HepG2 (cell line): ENCODE measurements at regions not wholly inside any gene's neighbourhood (a gene's known extent, or its start where the extent isn't known, plus 50 kb on each side); places are given as distances from the start of the nearest gene placed in this dataset.

ENCODE experiments used
- CAMTA2 ChIP-seq: sonication (generic); formaldehyde crosslinking; IDR thresholded peaks from 2 replicates; pipeline ENCODE4 v1.4.0; 2020; ENCODE audit warnings: mild to moderate bottlenecking, missing genetic modification reagents, borderline replicate concordance
- DNMT1 ChIP-seq: sonication (generic); formaldehyde crosslinking; IDR thresholded peaks from 2 replicates; pipeline ENCODE4 v1.5.1; 2020; ENCODE audit warnings: mild to moderate bottlenecking, missing genetic modification reagents
- E2F2 ChIP-seq: sonication (generic); formaldehyde crosslinking; IDR thresholded peaks from 2 replicates; pipeline ENCODE4 v1.4.0; 2020; ENCODE audit warnings: missing genetic modification reagents, borderline replicate concordance
- HNRNPLL ChIP-seq: fragments of 200-400 bp; formaldehyde crosslinking; IDR thresholded peaks from 2 replicates; pipeline ENCODE4 v1.6.1; 2017; ENCODE audit warnings: mild to moderate bottlenecking, low read depth, low read length; ENCODE audit not compliant: poor library complexity, severe bottlenecking
- MLLT10 ChIP-seq: sonication (generic); formaldehyde crosslinking; IDR thresholded peaks from 2 replicates; pipeline ENCODE4 v1.4.0; 2020; ENCODE audit warnings: missing genetic modification reagents
- MTA3 ChIP-seq: sonication (generic); formaldehyde crosslinking; IDR thresholded peaks from 2 replicates; pipeline ENCODE4 v1.4.0; 2020; ENCODE audit warnings: missing genetic modification reagents
- NKX3-1 ChIP-seq: sonication (generic); formaldehyde crosslinking; IDR thresholded peaks from 2 replicates; pipeline ENCODE4 v1.5.0; 2020; ENCODE audit warnings: missing genetic modification reagents
- POLR2A ChIP-seq, 2 experiments: IDR thresholded peaks; 2 replicates each; pipeline ENCODE4 v1.6.1; 2011; ENCODE audit warnings: low read depth in 2 of 2, low read length in 2 of 2, mild to moderate bottlenecking in 1 of 2, moderate library complexity in 1 of 2; ENCODE audit not compliant: insufficient read depth in 1 of 2
- RARG ChIP-seq: sonication (generic); formaldehyde crosslinking; IDR thresholded peaks from 2 replicates; pipeline ENCODE4 v1.4.0; 2020; ENCODE audit warnings: low read depth, mild to moderate bottlenecking, missing genetic modification reagents
- SIN3B ChIP-seq: fragments of 150-350 bp; IDR thresholded peaks from 2 replicates; pipeline ENCODE4 v1.6.1; 2014; ENCODE audit warnings: low read length
- SMYD3 ChIP-seq: sonication (generic); formaldehyde crosslinking; IDR thresholded peaks from 2 replicates; pipeline ENCODE4 v1.8.1; 2023; ENCODE audit warnings: mild to moderate bottlenecking, missing genetic modification reagents
- TEAD2 ChIP-seq: sonication (generic); formaldehyde crosslinking; IDR thresholded peaks from 2 replicates; pipeline ENCODE4 v1.9.0; 2021; ENCODE audit warnings: missing genetic modification reagents
- ZNF138 ChIP-seq: sonication (generic); formaldehyde crosslinking; IDR thresholded peaks from 2 replicates; pipeline ENCODE4 v1.5.0; 2020; ENCODE audit warnings: mild to moderate bottlenecking, low read depth, missing genetic modification reagents
- ZNF274 ChIP-seq: sonication (generic); formaldehyde crosslinking; IDR thresholded peaks from 2 replicates; pipeline ENCODE4 v1.5.1; 2020; ENCODE audit warnings: mild to moderate bottlenecking, missing genetic modification reagents
- ZNF407 ChIP-seq: sonication (generic); formaldehyde crosslinking; IDR thresholded peaks from one replicate; pipeline ENCODE4 v1.5.1; 2020; ENCODE audit warnings: mild to moderate bottlenecking, missing genetic modification reagents; ENCODE audit errors: not compliant biosample characterization
- ZNF572 ChIP-seq: sonication (generic); formaldehyde crosslinking; IDR thresholded peaks from 2 replicates; pipeline ENCODE4 v1.5.1; 2020; ENCODE audit warnings: mild to moderate bottlenecking, missing genetic modification reagents
- ZNF589 ChIP-seq: sonication (generic); formaldehyde crosslinking; conservative IDR thresholded peaks from 2 replicates; pipeline ENCODE4 v1.8.0; 2022; ENCODE audit warnings: mild to moderate bottlenecking, moderate library complexity, missing genetic modification reagents
- ZNF704 ChIP-seq: sonication (generic); formaldehyde crosslinking; IDR thresholded peaks from 2 replicates; pipeline ENCODE4 v1.8.1; 2023; ENCODE audit warnings: mild to moderate bottlenecking, inconsistent platforms, moderate library complexity, missing genetic modification reagents, borderline replicate concordance
- ZNF720 ChIP-seq: sonication (generic); formaldehyde crosslinking; IDR thresholded peaks from 2 replicates; pipeline ENCODE4 v1.4.0; 2020; ENCODE audit warnings: missing genetic modification reagents
- ZNF841 ChIP-seq: sonication (generic); formaldehyde crosslinking; IDR thresholded peaks from 2 replicates; pipeline ENCODE4 v1.8.1; 2023; ENCODE audit warnings: missing genetic modification reagents, borderline replicate concordance

- TF ChIP-seq MTA3 (CRISPR knock-in tag) (no peak), NKX3-1 (CRISPR knock-in tag) (0 out of 2 replicates have a peak, but pooled peaks have one; percentile 9), ZNF841 (no peak), MLLT10 (no peak), ZNF720 (CRISPR knock-in tag) (no peak), ZNF274 (CRISPR knock-in tag) (no peak), E2F2 (CRISPR knock-in tag) (no peak), ZNF589 (CRISPR knock-in tag) (no peak), ZNF704 (CRISPR knock-in tag) (no peak), CAMTA2 (CRISPR knock-in tag) (no peak), SIN3B (no peak), HNRNPLL (no peak), POLR2A (IDR thresholded peaks at IDR 0.05; ENCODE audit: insufficient read depth in 1 of 2, low read depth in 2 of 2, low read length in 2 of 2) (no peak), RARG (no peak; the same call in 1 of the 2 replicates), TEAD2 (0 out of 2 replicates have a peak, but pooled peaks have one; percentile 3), DNMT1 (CRISPR knock-in tag) (no peak), SMYD3 (no peak), ZNF407 (CRISPR knock-in tag) (peak; percentile 84), ZNF138 (CRISPR knock-in tag) (no peak), ZNF572 (CRISPR knock-in tag) (no peak)
Observed at GRCh38 chr20:50400705-50401586, 109.2 kb upstream of the PTPN1 start (continued).
